ENCODE measurements at regions not wholly inside any gene's neighbourhood (a gene's known extent, or its start where the extent isn't known, plus 50 kb on each side); places are given as distances from the start of the nearest gene placed in this dataset.

DNA sequence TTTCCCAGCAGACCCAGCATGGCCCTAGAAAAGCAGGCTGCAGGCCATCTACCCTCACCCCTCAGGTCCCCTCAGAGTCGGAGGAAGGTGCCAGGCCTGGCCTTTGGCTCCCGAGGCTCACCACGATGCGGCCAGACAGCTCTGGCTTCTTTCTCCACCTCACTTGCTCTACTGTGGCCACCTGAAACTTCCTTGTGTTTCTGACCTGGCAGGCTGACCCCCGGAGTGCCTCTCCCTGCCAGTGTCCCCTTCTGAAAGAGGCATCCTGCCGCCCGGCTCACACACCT, 375.0 kb upstream of the HS6ST1 start:
- no peak for DNase-seq (ENCODE audit: extremely low read depth in 1 of 11, low read depth in 9 of 11, low spot score in 4 of 11)

DNA sequence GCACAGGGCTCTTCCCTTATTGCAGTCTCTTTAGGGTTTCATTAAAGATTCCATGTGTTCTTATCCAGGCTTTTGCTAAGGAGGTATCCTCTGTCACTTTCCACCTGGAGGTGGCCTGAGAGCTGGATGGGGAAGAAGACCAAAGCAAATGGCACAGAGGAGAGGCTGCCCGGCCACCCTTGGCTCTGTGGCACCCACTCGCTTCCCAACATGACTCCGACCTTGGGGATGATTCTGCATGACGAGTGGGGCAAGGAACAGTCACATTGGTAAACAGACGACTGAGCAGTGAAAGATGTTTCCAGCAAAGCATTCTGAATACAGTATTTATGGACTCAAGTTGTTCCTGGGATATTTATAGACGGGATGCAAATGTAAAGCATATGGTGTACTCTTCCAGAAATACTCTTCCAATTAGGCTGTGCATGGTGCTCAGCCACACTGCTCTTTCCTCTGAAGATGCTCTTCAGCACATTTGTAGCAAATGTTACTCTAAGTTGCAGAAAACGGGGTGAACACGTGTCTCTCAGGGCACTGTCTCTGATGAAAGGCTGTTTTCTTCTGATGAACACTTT, 377.1 kb upstream of the HS6ST1 start:
- DNase-seq (ENCODE audit: extremely low read depth in 1 of 11, low read depth in 9 of 11, low spot score in 4 of 11) = no peak

DNA sequence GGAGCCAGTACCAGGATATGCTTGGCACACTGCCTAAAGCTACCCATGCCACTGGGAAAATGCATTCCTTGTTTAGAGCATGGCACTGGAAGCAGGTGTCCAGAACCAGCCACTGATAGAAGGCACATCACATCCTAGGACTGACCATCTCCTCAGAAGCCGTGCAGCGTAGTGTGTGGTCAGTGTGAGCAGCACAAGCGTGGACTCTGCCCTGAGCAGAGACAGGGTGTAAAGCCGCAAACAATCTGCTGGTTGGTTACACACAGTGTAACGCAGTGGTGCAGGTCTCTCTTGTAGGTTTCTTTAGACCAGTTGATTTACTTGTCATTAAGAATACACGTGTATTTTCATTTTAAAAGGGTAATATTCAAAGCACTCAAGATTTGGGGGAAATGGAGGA, 377.8 kb upstream of the HS6ST1 start:
- no peak for DNase-seq (ENCODE audit: extremely low read depth in 1 of 11, low read depth in 9 of 11, low spot score in 4 of 11)

GRCh38 chr2:128701418-128701817, 382.8 kb upstream of the HS6ST1 start:
- DNase-seq (ENCODE audit: extremely low read depth in 1 of 11, low read depth in 9 of 11, low spot score in 4 of 11) = no peak

GRCh38 chr2:128702616-128703015, 383.9 kb upstream of the HS6ST1 start:
- DNase-seq (ENCODE audit: extremely low read depth in 1 of 11, low read depth in 9 of 11, low spot score in 4 of 11) = no peak

GRCh38 chr2:128708106-128708816, 389.6 kb upstream of the HS6ST1 start:
- no peak for DNase-seq (ENCODE audit: extremely low read depth in 1 of 11, low read depth in 9 of 11, low spot score in 4 of 11)

DNA sequence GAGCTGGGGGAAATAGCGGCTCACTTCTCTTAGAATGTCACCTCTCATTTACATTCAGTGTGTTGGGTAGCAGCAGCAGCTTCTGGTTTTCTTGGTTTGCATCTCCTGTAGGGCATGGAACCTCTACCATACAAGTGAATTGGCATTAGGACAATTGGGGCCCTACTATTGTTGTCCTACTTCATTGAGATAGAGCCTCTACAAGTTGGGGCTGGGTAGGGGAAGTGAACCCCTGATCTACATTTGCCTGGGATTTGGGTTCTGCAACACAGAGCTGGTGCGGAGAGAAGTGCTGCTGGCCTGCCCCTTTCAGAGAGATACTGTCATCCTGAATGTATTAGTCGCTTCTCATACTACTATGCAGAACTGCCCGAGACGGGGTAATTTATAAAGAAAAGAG, 391.6 kb upstream of the HS6ST1 start:
- DNase-seq (ENCODE audit: extremely low read depth in 1 of 11, low read depth in 9 of 11, low spot score in 4 of 11) = no peak

GRCh38 chr2:128710729-128711128, 392.1 kb upstream of the HS6ST1 start:
- DNase-seq (ENCODE audit: extremely low read depth in 1 of 11, low read depth in 9 of 11, low spot score in 4 of 11) = no peak

DNA sequence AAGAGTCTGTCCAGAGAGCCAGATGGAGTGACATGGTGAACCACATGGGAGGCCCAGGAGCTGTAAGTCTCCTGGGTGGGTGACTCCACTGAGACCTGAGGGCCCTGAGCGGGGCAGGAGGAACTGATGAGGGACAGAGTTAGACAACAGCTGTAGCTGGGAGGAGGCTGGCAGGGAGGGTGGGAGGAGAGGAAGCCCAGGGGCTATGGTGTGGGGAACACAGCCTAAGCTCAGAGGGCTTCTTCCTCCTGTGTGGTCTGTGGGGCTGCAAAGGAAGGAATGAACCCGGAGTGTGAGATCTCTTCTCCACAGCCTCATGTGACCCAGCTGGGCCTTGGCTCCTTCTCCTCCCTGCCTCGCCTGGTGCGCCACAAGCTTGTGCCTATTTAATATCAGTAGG, 395.6 kb upstream of the HS6ST1 start:
- DNase-seq (ENCODE audit: extremely low read depth in 1 of 11, low read depth in 9 of 11, low spot score in 4 of 11) = no peak

- no peak for DNase-seq (ENCODE audit: extremely low read depth in 1 of 11, low read depth in 9 of 11, low spot score in 4 of 11)
These were observed 396.2 kb upstream of the HS6ST1 start for GRCh38 chr2:128714851-128715312.

- no peak for DNase-seq (ENCODE audit: extremely low read depth in 1 of 11, low read depth in 9 of 11, low spot score in 4 of 11)
These were observed 396.7 kb upstream of the HS6ST1 start for GRCh38 chr2:128715360-128715759.

DNA sequence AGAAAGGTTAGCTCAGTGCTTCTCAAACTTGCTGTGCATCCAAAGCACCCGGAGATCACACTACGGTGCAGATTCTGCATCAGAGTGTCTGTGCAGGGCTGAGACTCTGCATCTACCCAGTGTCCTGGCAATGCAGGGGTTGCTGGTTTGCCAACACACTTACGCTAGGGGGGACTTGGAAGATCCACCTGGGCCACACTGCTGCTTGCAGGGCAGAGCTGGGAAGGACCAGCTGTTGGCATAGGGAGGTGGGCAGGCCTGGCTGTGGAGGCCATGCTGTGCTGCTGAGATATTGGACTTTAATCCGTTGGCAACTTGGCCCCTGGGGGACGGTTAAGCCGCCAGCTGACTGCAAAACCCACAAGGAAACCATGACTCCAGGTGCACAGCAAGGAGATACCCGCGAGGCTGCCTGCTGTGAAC, 397.6 kb upstream of the HS6ST1 start:
- no peak for DNase-seq (ENCODE audit: extremely low read depth in 1 of 11, low read depth in 9 of 11, low spot score in 4 of 11)

DNA sequence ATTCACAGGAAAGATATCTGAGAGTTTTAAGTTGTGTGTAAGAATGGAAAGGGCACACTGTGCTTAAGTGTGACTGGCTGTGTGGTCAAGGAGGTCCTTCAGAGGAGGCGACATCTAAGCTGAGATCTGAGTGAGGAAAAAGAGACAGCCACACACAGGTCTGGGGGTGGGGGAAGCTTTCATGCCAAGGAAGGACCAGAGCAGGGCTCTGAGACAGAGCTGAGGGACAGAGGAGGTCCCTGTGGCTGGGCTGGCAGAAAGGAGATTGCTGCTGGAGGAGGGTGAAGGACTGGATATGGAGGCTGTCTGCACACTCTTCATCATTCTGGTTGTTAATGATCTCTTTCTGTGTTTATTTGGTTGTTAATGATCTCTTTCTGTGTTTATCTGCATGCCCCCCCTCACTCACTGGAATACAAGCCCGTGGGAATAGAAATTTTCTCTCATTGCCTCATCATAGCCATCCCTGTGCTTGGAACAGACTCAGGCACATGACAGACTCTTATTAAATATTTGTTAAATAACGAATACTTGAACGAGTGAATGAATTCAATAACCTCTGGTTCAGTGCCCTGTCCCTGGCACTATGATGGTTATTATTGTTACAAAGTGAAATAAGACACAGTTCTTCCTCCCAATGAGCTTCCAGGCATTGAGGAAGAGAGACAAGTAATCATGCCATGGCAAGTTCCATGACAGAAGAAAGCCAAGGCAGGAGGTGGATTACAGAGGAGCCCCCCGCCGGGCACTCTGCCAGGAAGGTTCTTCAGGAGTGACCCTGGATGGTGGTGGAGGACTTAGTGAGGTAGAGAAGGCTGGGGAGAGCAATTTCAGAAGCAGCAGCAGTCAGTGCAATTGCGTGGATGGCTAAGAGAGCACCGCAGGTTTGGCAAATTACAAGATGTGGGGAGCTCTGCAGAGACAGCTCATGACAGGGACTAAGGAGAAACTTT, 399.4 kb upstream of the HS6ST1 start:
- DNase-seq (ENCODE audit: extremely low read depth in 1 of 11, low read depth in 9 of 11, low spot score in 4 of 11) = no peak

DNA sequence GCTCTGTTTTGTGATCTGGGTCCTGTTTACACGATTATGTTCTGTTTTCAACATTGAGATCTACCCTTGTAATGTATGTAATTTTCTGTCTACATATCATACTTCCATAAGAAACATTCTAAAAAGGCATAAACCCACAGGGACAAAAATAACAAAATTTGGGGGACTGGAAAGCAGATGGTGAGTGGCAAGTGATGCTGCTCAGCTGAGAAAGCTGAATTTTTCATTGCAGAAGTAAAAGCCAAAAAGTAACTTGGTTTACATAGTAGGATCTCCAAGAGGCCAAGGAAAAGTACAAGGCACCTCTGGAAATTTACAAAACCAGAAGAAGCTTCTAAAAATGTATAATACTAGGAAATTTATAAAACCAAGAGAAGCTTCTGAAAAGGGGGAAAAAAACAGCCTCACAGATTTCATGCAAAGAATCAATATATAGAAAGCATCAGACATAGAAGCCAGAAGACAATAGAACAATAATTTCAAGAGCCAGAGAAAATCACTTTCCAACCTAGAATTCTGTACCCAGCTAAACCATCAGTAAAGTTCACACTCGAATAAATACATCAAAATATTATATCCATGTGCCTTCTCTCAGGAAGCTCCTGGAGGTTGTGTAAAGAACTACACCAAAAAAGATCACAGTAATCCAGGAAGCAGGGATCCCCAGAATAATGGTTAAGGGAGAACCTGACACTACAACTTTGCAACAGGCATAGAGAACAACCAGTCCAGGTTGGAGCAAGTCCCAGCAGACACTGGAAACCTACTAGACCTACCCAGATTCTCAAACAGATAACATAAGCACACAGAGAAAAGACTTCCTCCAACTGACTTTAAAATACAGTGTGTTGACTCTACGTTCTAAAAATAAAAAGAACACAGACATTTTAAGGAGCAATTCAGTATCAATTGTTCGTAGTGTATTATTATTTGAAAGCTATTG, 401.7 kb upstream of the HS6ST1 start:
- no peak for DNase-seq (ENCODE audit: extremely low read depth in 1 of 11, low read depth in 9 of 11, low spot score in 4 of 11)

DNA sequence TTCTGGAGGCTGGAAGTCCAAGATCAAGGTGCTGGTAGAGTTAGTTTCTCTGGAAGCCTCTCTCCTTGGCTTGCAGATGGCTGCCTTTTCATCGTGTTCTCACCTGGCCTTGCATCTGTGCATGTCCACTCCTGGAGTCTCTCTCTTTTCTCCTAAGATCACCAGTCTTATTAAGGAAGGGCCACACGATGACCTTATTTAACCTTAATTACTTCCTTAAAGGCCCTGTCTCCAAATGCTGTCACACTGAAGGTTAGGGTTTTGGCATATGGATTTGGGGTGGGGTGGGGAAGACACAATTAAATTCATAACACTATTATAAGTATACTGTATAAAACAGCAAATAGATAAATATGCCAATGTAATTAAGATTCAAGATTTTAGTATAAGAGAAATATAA, 402.4 kb upstream of the HS6ST1 start:
- DNase-seq (ENCODE audit: extremely low read depth in 1 of 11, low read depth in 9 of 11, low spot score in 4 of 11) = no peak

GRCh38 chr2:128722489-128722888, 403.8 kb upstream of the HS6ST1 start:
- no peak for DNase-seq (ENCODE audit: extremely low read depth in 1 of 11, low read depth in 9 of 11, low spot score in 4 of 11)

- DNase-seq (ENCODE audit: extremely low read depth in 1 of 11, low read depth in 9 of 11, low spot score in 4 of 11) = no peak
These were observed 405.9 kb upstream of the HS6ST1 start for GRCh38 chr2:128724547-128724946.

DNA sequence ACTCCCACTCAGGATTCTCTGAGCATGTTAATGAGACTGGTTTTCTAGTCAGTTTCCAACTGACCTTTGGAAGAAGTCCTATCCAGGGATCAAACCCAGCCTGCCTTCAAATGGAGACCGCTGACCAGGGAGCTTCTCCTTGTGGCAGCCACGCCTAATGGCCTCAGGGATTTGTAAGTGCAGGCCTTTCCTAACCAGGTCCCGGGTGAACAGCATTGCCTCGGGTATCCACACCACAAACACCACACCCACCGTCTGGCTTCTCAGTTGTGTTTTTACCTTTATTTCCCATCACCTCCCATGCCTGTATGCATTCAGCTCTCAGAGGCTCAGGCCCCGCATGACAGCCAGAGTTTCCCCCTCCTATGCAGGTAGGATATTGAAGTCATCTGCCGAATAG, 406.3 kb upstream of the HS6ST1 start:
- DNase-seq (ENCODE audit: extremely low read depth in 1 of 11, low read depth in 9 of 11, low spot score in 4 of 11) = no peak

GRCh38 chr2:128726236-128726635, 407.6 kb upstream of the HS6ST1 start:
- DNase-seq (ENCODE audit: extremely low read depth in 1 of 11, low read depth in 9 of 11, low spot score in 4 of 11) = no peak
